ENCODE measurements at regions not wholly inside any gene's neighbourhood (a gene's known extent, or its start where the extent isn't known, plus 50 kb on each side); places are given as distances from the start of the nearest gene placed in this dataset.

DNA sequence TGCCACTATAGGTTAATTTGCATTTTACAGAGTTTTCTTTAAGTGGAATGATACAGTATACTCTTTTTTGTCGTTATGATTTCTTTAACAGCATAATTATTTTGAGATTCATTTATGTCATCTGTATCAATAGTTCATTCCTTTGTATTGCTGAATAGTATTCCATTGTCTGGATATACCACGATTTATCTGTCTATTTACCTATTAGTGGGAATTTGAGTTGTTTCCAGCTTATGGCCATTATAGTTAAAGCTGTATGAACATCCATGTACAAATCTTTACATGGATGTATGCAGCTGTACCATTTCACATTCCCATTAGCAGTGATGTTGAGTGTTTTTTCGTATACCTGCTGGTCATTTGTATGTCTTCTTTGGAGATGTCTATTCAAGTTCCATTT lies 163.9 kb downstream of the ETNK1 start:
- H3K36me3 ChIP-seq = no peaks in the 10 kb centered on the region
- DNase-seq (no peak), ATAC-seq (no peak)
- H3K4me1 ChIP-seq = no peaks in the 10 kb centered on the region
- peaks cover 0 to 2% of the 10 kb centered on the region in 2 donors for H3K9me3 ChIP-seq
- TF ChIP-seq, protein P1, sequence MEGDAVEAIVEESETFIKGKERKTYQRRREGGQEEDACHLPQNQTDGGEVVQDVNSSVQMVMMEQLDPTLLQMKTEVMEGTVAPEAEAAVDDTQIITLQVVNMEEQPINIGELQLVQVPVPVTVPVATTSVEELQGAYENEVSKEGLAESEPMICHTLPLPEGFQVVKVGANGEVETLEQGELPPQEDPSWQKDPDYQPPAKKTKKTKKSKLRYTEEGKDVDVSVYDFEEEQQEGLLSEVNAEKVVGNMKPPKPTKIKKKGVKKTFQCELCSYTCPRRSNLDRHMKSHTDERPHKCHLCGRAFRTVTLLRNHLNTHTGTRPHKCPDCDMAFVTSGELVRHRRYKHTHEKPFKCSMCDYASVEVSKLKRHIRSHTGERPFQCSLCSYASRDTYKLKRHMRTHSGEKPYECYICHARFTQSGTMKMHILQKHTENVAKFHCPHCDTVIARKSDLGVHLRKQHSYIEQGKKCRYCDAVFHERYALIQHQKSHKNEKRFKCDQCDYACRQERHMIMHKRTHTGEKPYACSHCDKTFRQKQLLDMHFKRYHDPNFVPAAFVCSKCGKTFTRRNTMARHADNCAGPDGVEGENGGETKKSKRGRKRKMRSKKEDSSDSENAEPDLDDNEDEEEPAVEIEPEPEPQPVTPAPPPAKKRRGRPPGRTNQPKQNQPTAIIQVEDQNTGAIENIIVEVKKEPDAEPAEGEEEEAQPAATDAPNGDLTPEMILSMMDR (IDR thresholded peaks at IDR 0.05) = no peak
- H3K27me3 ChIP-seq = no peaks in the 10 kb centered on the region
- intact Hi-C loops (cut with DNase I) = no loop called here
- H3K27ac ChIP-seq = no peak overlapping the region
- no peak overlapping the region for H3K4me3 ChIP-seq

DNA sequence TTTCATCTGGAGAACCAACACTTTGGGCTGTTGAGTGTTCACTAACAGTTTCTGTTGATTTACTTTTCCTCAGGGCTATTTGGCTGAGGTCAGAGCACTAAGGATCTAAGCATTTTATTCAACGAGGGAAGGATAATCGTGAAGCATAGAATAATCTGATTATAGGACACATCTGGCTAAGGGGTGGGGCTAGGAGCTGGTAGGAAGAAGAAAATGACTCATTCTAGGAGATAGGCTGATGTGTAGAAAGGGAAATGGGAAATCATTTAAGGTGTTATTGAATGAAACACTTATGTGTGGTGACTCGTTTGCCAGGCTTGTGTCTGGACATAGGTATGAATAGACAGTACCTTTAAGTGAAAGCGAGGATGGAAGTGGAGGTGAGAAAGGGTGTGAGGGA lies 167.2 kb downstream of the ETNK1 start:
- H3K9me3 ChIP-seq = peaks cover 0 to 2% of the 10 kb centered on the region in 2 donors
- H3K27me3 ChIP-seq = no peaks in the 10 kb centered on the region
- H3K4me1 ChIP-seq = no peaks in the 10 kb centered on the region
- no peaks in the 10 kb centered on the region for H3K36me3 ChIP-seq
- no peak for ATAC-seq
- H3K4me3 ChIP-seq = no peak overlapping the region
- TF ChIP-seq, protein P1 (IDR thresholded peaks at IDR 0.05) = no peak
- H3K27ac ChIP-seq = no peak overlapping the region
- no peak for DNase-seq
- intact Hi-C loops (cut with DNase I) = no loop called here

GRCh38 chr12:22794017-22794416 lies 169.0 kb downstream of the ETNK1 start:
- DNase-seq = no peak
- no peaks in the 10 kb centered on the region for H3K9me3 ChIP-seq
- no peaks in the 10 kb centered on the region for H3K27me3 ChIP-seq
- H3K36me3 ChIP-seq = no peaks in the 10 kb centered on the region
- no peak for ATAC-seq
- H3K4me3 ChIP-seq = no peak overlapping the region
- no peaks in the 10 kb centered on the region for H3K4me1 ChIP-seq
- H3K27ac ChIP-seq = no peak overlapping the region
- TF ChIP-seq, protein P1 (IDR thresholded peaks at IDR 0.05) = no peak
- intact Hi-C loops (cut with DNase I) = no loop called here

DNA sequence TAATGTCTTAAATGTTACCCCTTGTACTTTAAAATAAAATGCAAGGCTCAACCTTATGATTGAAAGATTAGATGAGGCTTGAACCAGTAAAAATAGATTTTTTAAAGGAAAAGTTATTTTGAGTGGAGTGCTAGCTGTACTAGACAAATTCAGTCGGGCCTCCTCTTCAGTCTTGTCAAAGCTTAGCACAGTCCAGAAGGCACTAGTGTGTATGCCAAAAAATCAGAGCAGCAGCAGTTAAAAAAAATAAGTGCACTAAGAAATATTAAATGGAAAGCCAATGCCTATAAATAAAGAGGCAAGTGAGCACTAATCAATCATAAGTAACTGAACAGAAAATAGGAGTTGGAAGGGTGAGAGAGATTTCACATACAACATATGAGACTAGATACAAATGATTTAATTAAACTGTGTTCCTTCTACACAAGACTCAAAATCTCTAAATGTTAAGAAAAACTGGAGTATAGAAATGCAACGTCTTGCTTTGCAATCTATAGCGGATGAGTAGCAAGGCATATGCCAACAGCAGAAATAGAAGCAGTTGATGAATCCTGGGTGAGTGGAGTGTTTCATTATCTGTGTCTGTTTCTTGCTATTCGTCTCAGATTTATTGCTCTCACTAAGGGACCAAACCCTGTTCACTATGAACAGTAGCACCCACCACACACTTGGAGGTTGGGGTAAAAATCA lies 172.1 kb downstream of the ETNK1 start:
- TF ChIP-seq, protein P1 (IDR thresholded peaks at IDR 0.05) = no peak
- H3K4me3 ChIP-seq = no peak overlapping the region
- H3K4me1 ChIP-seq = no peaks in the 10 kb centered on the region
- no peak for ATAC-seq
- no peak for DNase-seq
- H3K27ac ChIP-seq = no peak overlapping the region
- no peaks in the 10 kb centered on the region for H3K9me3 ChIP-seq
- H3K36me3 ChIP-seq = no peaks in the 10 kb centered on the region
- intact Hi-C loops (cut with DNase I) = no loop called here
- H3K27me3 ChIP-seq = no peaks in the 10 kb centered on the region

DNA sequence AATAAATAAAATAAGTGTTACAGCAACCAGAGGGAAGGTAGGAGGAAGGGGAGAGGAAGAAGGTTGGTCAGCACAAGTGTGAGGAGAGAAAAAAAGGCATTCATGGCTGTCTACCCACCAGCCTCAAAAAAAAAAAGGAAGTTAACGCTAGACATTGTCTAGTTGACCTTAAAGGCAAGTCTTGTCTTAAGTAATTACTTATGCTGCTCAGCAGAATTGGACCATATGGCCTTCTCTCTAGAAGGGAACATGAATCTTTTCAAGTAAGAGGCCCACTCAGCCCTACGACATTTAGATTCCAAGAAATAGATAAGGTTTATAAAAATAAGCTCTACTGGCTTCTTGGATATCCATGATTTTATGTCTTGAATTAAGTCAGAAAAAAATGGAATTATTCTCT lies 172.7 kb downstream of the ETNK1 start:
- no peak overlapping the region for H3K27ac ChIP-seq
- ATAC-seq (no peak), DNase-seq (no peak)
- intact Hi-C loops (cut with DNase I) = no loop called here
- H3K9me3 ChIP-seq = no peaks in the 10 kb centered on the region
- no peaks in the 10 kb centered on the region for H3K36me3 ChIP-seq
- H3K4me1 ChIP-seq = no peaks in the 10 kb centered on the region
- no peak overlapping the region for H3K4me3 ChIP-seq
- no peaks in the 10 kb centered on the region for H3K27me3 ChIP-seq
- TF ChIP-seq, protein P1 (IDR thresholded peaks at IDR 0.05) = no peak

Data from left lung (tissue), 4 donors.